K562 (cell line): ENCODE measurements at regions not wholly inside any gene's neighbourhood (a gene's known extent, or its start where the extent isn't known, plus 50 kb on each side); places are given as distances from the start of the nearest gene placed in this dataset.

ENCODE experiments used
- ATAC-seq: fragments of 200-7000 bp; cut with Tn5 transposase; 3 replicates; pipeline ENCODE4 v1.9.1; 2020; ENCODE audit warnings: moderate library complexity
- BruUV-seq: library from RNA; stranded (reverse); fragments of 400-500 nt; replicated peaks from 2 replicates; lab custom pipeline; 2021; lab: Mats Ljungman, UMichigan
- CTCF ChIA-PET: fragments of 300-600 bp; formaldehyde crosslinking; extraction: SDS; loops from one replicate; lab custom pipeline; 2021; ENCODE audit warnings: low intra/inter-chr PET ratio; lab: Yijun Ruan, JAX
- POLR2A ChIA-PET: fragments of 300-600, 350-650 bp; sonication (Branson Sonifier 250); formaldehyde crosslinking; extraction: SDS; loops from one replicate; lab custom pipeline; 2021; ENCODE audit warnings: antibody characterized with exemption, inconsistent platforms; lab: Yijun Ruan, JAX
- DNase-seq, 4 experiments: peaks; one replicate each; pipeline versions ENCODE4 v3.0.0 to v3.0.0-alpha.2; 2011 to 2018; ENCODE audit warnings: low spot score in 3 of 4, mixed read lengths in 3 of 4; ENCODE audit errors: extremely low read depth in 1 of 4
- FAIRE-seq: peaks from 2 replicates; lab custom pipeline; 2011; peaks lifted over from hg19 to GRCh38; lab: Jason Lieb, UNC
- H2AFZ ChIP-seq: 2 replicates; pipeline ENCODE4 v1.6.0; 2011; ENCODE audit warnings: low read depth, low read length, control low read depth, inconsistent platforms
- H3K27ac ChIP-seq: fragments of 200-600 bp; 3 replicates; pipeline ENCODE4 v1.8.0; 2011; ENCODE audit warnings: low read depth, mild to moderate bottlenecking, control low read depth, inconsistent platforms, low read length, moderate library complexity, mixed read lengths; ENCODE audit errors: extremely low read depth
- H3K27me3 ChIP-seq, 2 experiments: fragments of 300-600 bp in 1 of 2; 2 replicates in 1 of 2; 3 replicates in 1 of 2; pipeline versions ENCODE4 v1.6.0 to v1.8.0; 2011; ENCODE audit warnings: inconsistent platforms in 2 of 2, low read length in 2 of 2, mild to moderate bottlenecking in 1 of 2, mixed read lengths in 1 of 2, moderate library complexity in 1 of 2; ENCODE audit not compliant: control insufficient read depth in 2 of 2, insufficient read depth in 2 of 2
- H3K36me3 ChIP-seq: fragments of 300-600 bp; 3 replicates; pipeline ENCODE4 v1.8.0; 2011; ENCODE audit warnings: mild to moderate bottlenecking, low read length, inconsistent platforms; ENCODE audit not compliant: control insufficient read depth, insufficient read depth
- H3K4me1 ChIP-seq, 2 experiments: fragments of 200-600 bp in 1 of 2; replicated peaks in 1 of 2; 2 replicates in 1 of 2; 3 replicates in 1 of 2; pipeline versions ENCODE4 v1.5.1 to v1.8.0; 2011; ENCODE audit warnings: inconsistent platforms in 2 of 2, low read length in 2 of 2, mild to moderate bottlenecking in 1 of 2, mixed read lengths in 1 of 2, moderate library complexity in 1 of 2; ENCODE audit not compliant: control insufficient read depth in 2 of 2, insufficient read depth in 2 of 2
- H3K4me2 ChIP-seq: 2 replicates; pipeline ENCODE4 v1.6.1; 2011; ENCODE audit warnings: low read length, control low read depth, inconsistent platforms, mixed read lengths; ENCODE audit not compliant: insufficient read depth
- H3K4me3 ChIP-seq: fragments of 200-600 bp; sonication (generic), shearing (Covaris generic); 2 replicates; pipeline ENCODE4 v1.5.1; 2016; ENCODE audit warnings: control low read depth, inconsistent platforms
- H3K79me2 ChIP-seq: fragments of 200-600 bp; 3 replicates; pipeline ENCODE4 v1.8.0; 2011; ENCODE audit warnings: low read length, inconsistent platforms; ENCODE audit not compliant: control insufficient read depth, insufficient read depth
- H3K9ac ChIP-seq, 2 experiments: 2 replicates each; pipeline versions ENCODE4 v1.6.0 to v1.6.1; 2011; ENCODE audit warnings: low read depth in 2 of 2, low read length in 2 of 2, control low read depth in 1 of 2, inconsistent platforms in 1 of 2, mild to moderate bottlenecking in 1 of 2, mixed read lengths in 1 of 2; ENCODE audit not compliant: insufficient read depth in 1 of 2
- H3K9me1 ChIP-seq: one replicate; pipeline ENCODE4 v1.6.0; 2011; ENCODE audit warnings: inconsistent platforms, mild to moderate bottlenecking, low read length, moderate library complexity; ENCODE audit not compliant: control insufficient read depth, insufficient read depth
- H3K9me3 ChIP-seq: replicated peaks from 2 replicates; pipeline ENCODE4 v1.5.1; 2011; ENCODE audit warnings: low read depth, low read length, inconsistent platforms; ENCODE audit not compliant: control insufficient read depth, insufficient read depth
- H4K20me1 ChIP-seq: replicated peaks from 2 replicates; pipeline ENCODE4 v1.6.1; 2011; ENCODE audit warnings: low read length, inconsistent platforms, mixed read lengths; ENCODE audit not compliant: control insufficient read depth, insufficient read depth
- ARID3A ChIP-seq: IDR thresholded peaks from 2 replicates; pipeline ENCODE4 v1.6.1; 2012; ENCODE audit warnings: low read depth, low read length, improper control_type of control experiment, borderline replicate concordance
- ATF7 ChIP-seq: fragments of 450-650 bp; IDR thresholded peaks from 2 replicates; pipeline ENCODE4 v1.7.1; 2014; ENCODE audit warnings: mild to moderate bottlenecking, moderate library complexity
- ELF1 ChIP-seq: fragments of 200-800 bp; sonication (Bioruptor generic); IDR thresholded peaks from 2 replicates; pipeline ENCODE4 v1.6.1; 2016; ENCODE audit warnings: missing genetic modification characterization, missing compliant biosample characterization
- ETS2 ChIP-seq: IDR thresholded peaks from 2 replicates; pipeline ENCODE4 v1.6.1; 2016; ENCODE audit warnings: borderline replicate concordance, missing genetic modification characterization, mild to moderate bottlenecking, moderate library complexity, missing compliant biosample characterization; ENCODE audit not compliant: poor library complexity, severe bottlenecking
- KAT7 ChIP-seq: sonication (generic); formaldehyde crosslinking; IDR thresholded peaks from 2 replicates; pipeline ENCODE4 v1.8.0; 2022; ENCODE audit warnings: missing genetic modification reagents, mild to moderate bottlenecking, borderline replicate concordance
- NCOA2 ChIP-seq, 2 experiments: fragments of 450-650 bp; IDR thresholded peaks; 2 replicates each; pipeline ENCODE4 v1.6.1; 2018; ENCODE audit warnings: mild to moderate bottlenecking in 2 of 2, moderate library complexity in 1 of 2; ENCODE audit not compliant: partially characterized antibody in 2 of 2
- PHB2 ChIP-seq: fragments of 450-650 bp; IDR thresholded peaks from 2 replicates; pipeline ENCODE4 v1.6.1; 2017; ENCODE audit warnings: low read depth
- POLR2B ChIP-seq: fragments of 450-650 bp; IDR thresholded peaks from 2 replicates; pipeline ENCODE4 v1.6.1; 2018; ENCODE audit warnings: low read depth; ENCODE audit not compliant: partially characterized antibody
- SNRNP70 ChIP-seq: fragments of 200-400 bp; formaldehyde crosslinking; optimal IDR thresholded peaks from 2 replicates; pipeline ENCODE3; 2017; ENCODE audit warnings: low read depth, low read length
- TCF15 ChIP-seq: fragments of 250-450 bp; sonication (Bioruptor Pico); IDR thresholded peaks from 2 replicates; pipeline ENCODE4 v1.8.0; 2022; ENCODE audit warnings: moderate library complexity, mild to moderate bottlenecking, inconsistent platforms
- TEAD1 ChIP-seq, 2 experiments: fragments of 450-650 bp in 1 of 2; sonication (generic) in 1 of 2; formaldehyde crosslinking; IDR thresholded peaks; 2 replicates each; pipeline versions ENCODE4 v1.4.0 to v1.8.0; 2020 to 2022; ENCODE audit warnings: mild to moderate bottlenecking in 2 of 2, missing genetic modification reagents in 1 of 2
- TOE1 ChIP-seq, 2 experiments: fragments of 450-650 bp in 1 of 2; sonication (generic) in 1 of 2; formaldehyde crosslinking in 1 of 2; IDR thresholded peaks; 2 replicates each; pipeline versions ENCODE4 v1.7.1 to v1.8.0; 2016 to 2022; ENCODE audit warnings: borderline replicate concordance in 2 of 2, mild to moderate bottlenecking in 2 of 2, antibody characterized with exemption in 1 of 2, inconsistent platforms in 1 of 2, low read depth in 1 of 2, missing genetic modification reagents in 1 of 2, moderate library complexity in 1 of 2
- ZNF133 ChIP-seq: fragments of 250-450 bp; sonication (Bioruptor Pico); IDR thresholded peaks from 2 replicates; pipeline ENCODE4 v1.4.0; 2020; ENCODE audit warnings: mild to moderate bottlenecking
- ZNF224 ChIP-seq: sonication (generic); formaldehyde crosslinking; IDR thresholded peaks from 2 replicates; pipeline ENCODE4 v1.8.0; 2022; ENCODE audit warnings: mild to moderate bottlenecking, missing genetic modification reagents
- ZNF274 ChIP-seq: IDR thresholded peaks from 2 replicates; pipeline ENCODE4 v1.6.1; 2011; ENCODE audit warnings: low read depth, mild to moderate bottlenecking, low read length, moderate library complexity, borderline replicate concordance
- ZNF282 ChIP-seq: sonication (generic); formaldehyde crosslinking; IDR thresholded peaks from 2 replicates; pipeline ENCODE4 v1.8.1; 2023; ENCODE audit warnings: missing genetic modification reagents
- ZNF511 ChIP-seq: sonication (generic); formaldehyde crosslinking; IDR thresholded peaks from 2 replicates; pipeline ENCODE4 v1.8.0; 2022; ENCODE audit warnings: mild to moderate bottlenecking, missing genetic modification reagents
- WGBS: fragments of 100-300 bp; shearing (Covaris generic); methylation state at CpG from one replicate; pipeline ENCODE4 v1.1.6; 2016; ENCODE audit warnings: low coverage, mixed read lengths; ENCODE audit not compliant: insufficient coverage; ENCODE audit errors: missing lambda C conversion rate; 5-methylcytosine and 5-hydroxymethylcytosine counted together
- in situ Hi-C: fragments of 300-500 bp; cut with MboI; formaldehyde crosslinking; loops from 4 replicates; pipeline ENCODE4 v1.15.0; 2018; ENCODE audit warnings: inconsistent platforms, mixed read lengths
- intact Hi-C: fragments of 100-400 bp; cut with micrococcal nuclease; formaldehyde crosslinking; loops from 2 replicates; pipeline ENCODE4 v1.14.2; 2022

- Histone ChIP-seq H3K4me1 (no peaks in the 10 kb centered on the region), H3K9ac (no peak overlapping the region), H3K36me3 (no peaks in the 10 kb centered on the region), H3K4me3 (no peak overlapping the region), H2AFZ (no peak overlapping the region), H3K9me3 (no peaks in the 10 kb centered on the region), H3K9me1 (no peaks in the 10 kb centered on the region), H3K27me3 (no peaks in the 10 kb centered on the region), H3K79me2 (no peaks in the 10 kb centered on the region), H3K27ac (no peak overlapping the region), H3K4me2 (no peak overlapping the region), H4K20me1 (no peaks in the 10 kb centered on the region)
- intact Hi-C loops (no loop called here), in situ Hi-C loops (no loop called here)
- DNase-seq (no peak), ATAC-seq (no peak), FAIRE-seq (no peak)
- no peak for TF ChIP-seq TOE1 (IDR thresholded peaks at IDR 0.05; ENCODE audit: borderline replicate concordance)
- no peak for TF ChIP-seq TOE1 (CRISPR knock-in tag; IDR thresholded peaks at IDR 0.05; ENCODE audit: borderline replicate concordance, low read depth)
- TF ChIP-seq NCOA2 (IDR thresholded peaks at IDR 0.05; ENCODE audit: partially characterized antibody in 2 of 2), result no peak
- no peak for TF ChIP-seq ZNF511 (CRISPR knock-in tag)
- TF ChIP-seq KAT7 (CRISPR knock-in tag), result no peak
- TF ChIP-seq SNRNP70, result no peak
- no peak for TF ChIP-seq ELF1
- TF ChIP-seq ATF7, result no peak
- no peak for TF ChIP-seq ZNF274
- TF ChIP-seq ZNF282 (CRISPR knock-in tag), result no peak
- TF ChIP-seq ETS2 (tag), result no peak
- no peak for TF ChIP-seq TCF15 (CRISPR knock-in tag)
- TF ChIP-seq ZNF224 (CRISPR knock-in tag), result no peak
- no peak for TF ChIP-seq ZNF133 (CRISPR knock-in tag)
- TF ChIP-seq ARID3A, result no peak
- TF ChIP-seq PHB2, result no peak
- TF ChIP-seq TEAD1 (CRISPR knock-in tag; IDR thresholded peaks at IDR 0.05), result no peak
- TF ChIP-seq POLR2B, result no peak
- no CpG with 5 or more reads among the region's 2 CpGs for WGBS
- BruUV-seq, result no TSS peak
- CTCF ChIA-PET, result no interaction called here
- POLR2A ChIA-PET, result no interaction called here
Measured at GRCh38 chr14:28141662-28142061, 624.9 kb upstream of the FOXG1 start.
